Superior temporal gyrus (tissue), 1 donor: ENCODE measurements at regions not wholly inside any gene's neighbourhood (a gene's known extent, or its start where the extent isn't known, plus 50 kb on each side); places are given as distances from the start of the nearest gene placed in this dataset.
A peak's percentile ranks its signal among the peaks of the same experiment; 100 is the strongest.
"Not testable (repeated sequence)": the region's sequence is repeated elsewhere in the genome, so short reads cannot be mapped to it uniquely, and the experiment has no call there.

Experiments used
- DNase-seq: peaks from one replicate; pipeline ENCODE4 v3.0.0-alpha.2; 2016; ENCODE audit errors: extremely low spot score

GRCh38 chr3:86794361-86795065, 196.4 kb downstream of the VGLL3 start:
- no peak for DNase-seq

GRCh38 chr3:86793786-86794185, 197.2 kb downstream of the VGLL3 start:
- DNase-seq = peak; percentile 52

- DNase-seq = no peak
These were observed 198.6 kb downstream of the VGLL3 start for GRCh38 chr3:86792316-86792715.

- DNase-seq = no peak
These were observed 199.9 kb downstream of the VGLL3 start for GRCh38 chr3:86790884-86791549.

GRCh38 chr3:86788371-86788770, 202.6 kb downstream of the VGLL3 start:
- DNase-seq = no peak

- DNase-seq = peak; percentile 51
These were observed 203.9 kb downstream of the VGLL3 start for GRCh38 chr3:86787091-86787490.

GRCh38 chr3:86785386-86785785, 205.6 kb downstream of the VGLL3 start:
- peak; percentile 66 for DNase-seq

GRCh38 chr3:86782866-86783265, 208.1 kb downstream of the VGLL3 start:
- no peak for DNase-seq

- no peak for DNase-seq
These were observed 208.7 kb downstream of the VGLL3 start for GRCh38 chr3:86782286-86782685.

GRCh38 chr3:86774082-86774691, 216.8 kb downstream of the VGLL3 start:
- peak; percentile 86 for DNase-seq

- no peak for DNase-seq
These were observed 218.2 kb downstream of the VGLL3 start for GRCh38 chr3:86772699-86773098.

- no peak for DNase-seq
These were observed 219.0 kb downstream of the VGLL3 start for GRCh38 chr3:86771741-86772512.

GRCh38 chr3:86766331-86766730, 224.6 kb downstream of the VGLL3 start:
- no peak for DNase-seq

- not testable (repeated sequence) for DNase-seq
These were observed 233.4 kb downstream of the VGLL3 start for GRCh38 chr3:86757322-86758179.

GRCh38 chr3:86748015-86748414, 242.9 kb downstream of the VGLL3 start:
- no peak for DNase-seq

GRCh38 chr3:86744051-86744450, 246.9 kb downstream of the VGLL3 start:
- no peak for DNase-seq

- no peak for DNase-seq
These were observed 247.7 kb downstream of the VGLL3 start for GRCh38 chr3:86743233-86743632.

- no peak for DNase-seq
These were observed 250.2 kb downstream of the VGLL3 start for GRCh38 chr3:86740751-86741150.

- no peak for DNase-seq
These were observed 251.7 kb downstream of the VGLL3 start for GRCh38 chr3:86739244-86739643.

- DNase-seq = no peak
These were observed 252.3 kb downstream of the VGLL3 start for GRCh38 chr3:86738684-86739083.

- no peak for DNase-seq
These were observed 253.4 kb downstream of the VGLL3 start for GRCh38 chr3:86737517-86737916.
